ENCODE measurements at regions not wholly inside any gene's neighbourhood (a gene's known extent, or its start where the extent isn't known, plus 50 kb on each side); places are given as distances from the start of the nearest gene placed in this dataset.

- WGBS, 2 experiments (ENCODE audit: insufficient coverage in 1 of 2, insufficient read length in 1 of 2) = 64% methylated on average over 1 of the region's 1 CpG; no CpG with 5 or more reads in 1 of the 2 experiments
- no peak overlapping the region for H3K27ac ChIP-seq (ENCODE audit: low read depth, low read length)
- Mint-ChIP-seq H3K27ac (no peak overlapping the region), H3K9me3 (peaks cover 15% of the 10 kb centered on the region), H3K4me3 (no peak overlapping the region), H3K27me3 (ENCODE audit: insufficient read depth) (peaks cover 8% of the 10 kb centered on the region), H3K4me1 (no peaks in the 10 kb centered on the region), H3K36me3 (ENCODE audit: low read depth) (no peaks in the 10 kb centered on the region)
- no peaks in the 10 kb centered on the region for H3K4me1 ChIP-seq (ENCODE audit: control insufficient read depth, insufficient read depth, low read length)
- H3K9me3 ChIP-seq (ENCODE audit: control insufficient read depth, low read length) = no peaks in the 10 kb centered on the region
- H3K9ac ChIP-seq (ENCODE audit: extremely low read depth, low read length, poor library complexity, severe bottlenecking) = no peak overlapping the region
- no peaks in the 10 kb centered on the region for H3K27me3 ChIP-seq (ENCODE audit: control insufficient read depth, insufficient read depth, low read length, poor library complexity, severe bottlenecking)
- DNase-seq = no peak
- TF ChIP-seq CTCF (conservative IDR thresholded peaks at IDR 0.05) = no peak
- no peak overlapping the region for H3K4me3 ChIP-seq (ENCODE audit: low read length)
- H3K36me3 ChIP-seq (ENCODE audit: control insufficient read depth, insufficient read depth, low read length) = no peaks in the 10 kb centered on the region
Measured at GRCh38 chr16:89027281-89027680, 50.3 kb upstream of the CBFA2T3 start.

GRCh38 chr16:89031715-89032659, 55.0 kb upstream of the CBFA2T3 start:
- no peaks in the 10 kb centered on the region for H3K36me3 ChIP-seq (ENCODE audit: control insufficient read depth, insufficient read depth, low read length)
- no peak overlapping the region for H3K9ac ChIP-seq (ENCODE audit: extremely low read depth, low read length, poor library complexity, severe bottlenecking)
- no peak overlapping the region for H3K27ac Mint-ChIP-seq
- H3K36me3 Mint-ChIP-seq (ENCODE audit: low read depth) = no peaks in the 10 kb centered on the region
- H3K4me3 Mint-ChIP-seq = no peak overlapping the region
- no peak overlapping the region for H3K4me3 ChIP-seq (ENCODE audit: low read length)
- no peak overlapping the region for H3K27ac ChIP-seq (ENCODE audit: low read depth, low read length)
- no peaks in the 10 kb centered on the region for H3K27me3 ChIP-seq (ENCODE audit: control insufficient read depth, insufficient read depth, low read length, poor library complexity, severe bottlenecking)
- no peaks in the 10 kb centered on the region for H3K4me1 ChIP-seq (ENCODE audit: control insufficient read depth, insufficient read depth, low read length)
- TF ChIP-seq CTCF (conservative IDR thresholded peaks at IDR 0.05) = no peak
- 84 to 89% methylated on average over 19 to 24 of the region's 24 CpGs for WGBS, 2 experiments (ENCODE audit: insufficient coverage in 1 of 2, insufficient read length in 1 of 2)
- peaks cover 6% of the 10 kb centered on the region for H3K27me3 Mint-ChIP-seq (ENCODE audit: insufficient read depth)
- no peaks in the 10 kb centered on the region for H3K9me3 ChIP-seq (ENCODE audit: control insufficient read depth, low read length)
- H3K4me1 Mint-ChIP-seq = peaks cover 10% of the 10 kb centered on the region
- no peak for DNase-seq
- peaks cover 11% of the 10 kb centered on the region for H3K9me3 Mint-ChIP-seq

- Histone ChIP-seq H3K27me3 (ENCODE audit: control insufficient read depth, insufficient read depth, low read length, poor library complexity, severe bottlenecking) (no peaks in the 10 kb centered on the region), H3K36me3 (ENCODE audit: control insufficient read depth, insufficient read depth, low read length) (no peaks in the 10 kb centered on the region), H3K27ac (ENCODE audit: low read depth, low read length) (no peak overlapping the region), H3K4me3 (ENCODE audit: low read length) (no peak overlapping the region), H3K4me1 (ENCODE audit: control insufficient read depth, insufficient read depth, low read length) (no peaks in the 10 kb centered on the region), H3K9ac (ENCODE audit: extremely low read depth, low read length, poor library complexity, severe bottlenecking) (no peak overlapping the region), H3K9me3 (ENCODE audit: control insufficient read depth, low read length) (no peaks in the 10 kb centered on the region)
- H3K4me3 Mint-ChIP-seq = no peak overlapping the region
- WGBS, 2 experiments (ENCODE audit: insufficient coverage in 1 of 2, insufficient read length in 1 of 2) = 89 to 91% methylated on average over 10 of the region's 10 CpGs
- no peak for TF ChIP-seq CTCF (conservative IDR thresholded peaks at IDR 0.05)
- H3K27me3 Mint-ChIP-seq (ENCODE audit: insufficient read depth) = peaks cover 8% of the 10 kb centered on the region
- H3K4me1 Mint-ChIP-seq = peaks cover 10% of the 10 kb centered on the region
- peak overlapping the region; percentile 24 for H3K27ac Mint-ChIP-seq
- DNase-seq = no peak
- no peaks in the 10 kb centered on the region for H3K36me3 Mint-ChIP-seq (ENCODE audit: low read depth)
- peaks cover 11% of the 10 kb centered on the region for H3K9me3 Mint-ChIP-seq
Measured at GRCh38 chr16:89033304-89033703, 56.3 kb upstream of the CBFA2T3 start.
